AG04449 (cell line): ENCODE measurements at regions not wholly inside any gene's neighbourhood (a gene's known extent, or its start where the extent isn't known, plus 50 kb on each side); places are given as distances from the start of the nearest gene placed in this dataset.
"Not testable (repeated sequence)": the region's sequence is repeated elsewhere in the genome, so short reads cannot be mapped to it uniquely, and the experiment has no call there.

ENCODE experiments used
- CTCF ChIA-PET: fragments of 350-600 bp; formaldehyde crosslinking; extraction: SDS; loops from one replicate; lab custom pipeline; 2021; ENCODE audit warnings: antibody characterized with exemption; lab: Yijun Ruan, JAX
- POLR2A ChIA-PET: fragments of 400-600, 350-600 bp; formaldehyde crosslinking; extraction: SDS; loops from one replicate; lab custom pipeline; 2020; ENCODE audit warnings: antibody characterized with exemption, inconsistent platforms; lab: Yijun Ruan, JAX
- DNase-seq: peaks from one replicate; pipeline ENCODE4 v3.0.0-alpha.2; 2010; ENCODE audit warnings: low read depth, low spot score
- H3K4me3 ChIP-seq: 2 replicates; pipeline ENCODE4 v1.5.1; 2011; ENCODE audit warnings: low read depth, mild to moderate bottlenecking, control low read depth, low read length
- TF ChIP-seq, protein P1 (sequence below): IDR thresholded peaks from one replicate; pipeline ENCODE4 v1.5.1; 2011; ENCODE audit warnings: mild to moderate bottlenecking, moderate library complexity, low read length, control low read depth, inconsistent platforms; ENCODE audit not compliant: insufficient read depth; ENCODE audit errors: missing control alignments

DNA sequence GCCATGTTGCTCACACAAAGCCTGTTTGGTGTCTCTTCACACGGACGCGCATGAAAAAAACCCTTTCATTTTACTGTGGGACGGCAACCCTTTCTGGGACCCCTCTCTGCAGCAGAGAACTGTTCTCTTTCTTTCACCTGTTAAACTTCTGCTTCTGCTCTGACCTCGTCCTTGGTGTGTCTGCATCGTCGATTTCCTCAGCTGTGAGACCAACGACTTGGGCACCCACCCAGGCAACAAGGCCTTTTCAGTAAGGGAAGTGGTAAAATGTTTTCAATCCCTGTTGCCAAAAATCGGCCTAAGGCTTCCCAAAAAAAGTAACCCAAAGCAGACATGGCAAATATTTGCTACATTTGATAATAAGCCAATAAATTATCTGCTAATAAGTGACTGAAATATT is 515.3 kb downstream of the IRS2 start:
- no peak for DNase-seq
- no peak overlapping the region for H3K4me3 ChIP-seq
- ChIA-PET CTCF (interaction anchor here (1.4 kb wide), 1 partner anchor 25 kb away, joined by 3 read pairs; no protein-coding TSS in a partner anchor), POLR2A (no interaction called here)
- TF ChIP-seq, protein P1, sequence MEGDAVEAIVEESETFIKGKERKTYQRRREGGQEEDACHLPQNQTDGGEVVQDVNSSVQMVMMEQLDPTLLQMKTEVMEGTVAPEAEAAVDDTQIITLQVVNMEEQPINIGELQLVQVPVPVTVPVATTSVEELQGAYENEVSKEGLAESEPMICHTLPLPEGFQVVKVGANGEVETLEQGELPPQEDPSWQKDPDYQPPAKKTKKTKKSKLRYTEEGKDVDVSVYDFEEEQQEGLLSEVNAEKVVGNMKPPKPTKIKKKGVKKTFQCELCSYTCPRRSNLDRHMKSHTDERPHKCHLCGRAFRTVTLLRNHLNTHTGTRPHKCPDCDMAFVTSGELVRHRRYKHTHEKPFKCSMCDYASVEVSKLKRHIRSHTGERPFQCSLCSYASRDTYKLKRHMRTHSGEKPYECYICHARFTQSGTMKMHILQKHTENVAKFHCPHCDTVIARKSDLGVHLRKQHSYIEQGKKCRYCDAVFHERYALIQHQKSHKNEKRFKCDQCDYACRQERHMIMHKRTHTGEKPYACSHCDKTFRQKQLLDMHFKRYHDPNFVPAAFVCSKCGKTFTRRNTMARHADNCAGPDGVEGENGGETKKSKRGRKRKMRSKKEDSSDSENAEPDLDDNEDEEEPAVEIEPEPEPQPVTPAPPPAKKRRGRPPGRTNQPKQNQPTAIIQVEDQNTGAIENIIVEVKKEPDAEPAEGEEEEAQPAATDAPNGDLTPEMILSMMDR: no peak

DNA sequence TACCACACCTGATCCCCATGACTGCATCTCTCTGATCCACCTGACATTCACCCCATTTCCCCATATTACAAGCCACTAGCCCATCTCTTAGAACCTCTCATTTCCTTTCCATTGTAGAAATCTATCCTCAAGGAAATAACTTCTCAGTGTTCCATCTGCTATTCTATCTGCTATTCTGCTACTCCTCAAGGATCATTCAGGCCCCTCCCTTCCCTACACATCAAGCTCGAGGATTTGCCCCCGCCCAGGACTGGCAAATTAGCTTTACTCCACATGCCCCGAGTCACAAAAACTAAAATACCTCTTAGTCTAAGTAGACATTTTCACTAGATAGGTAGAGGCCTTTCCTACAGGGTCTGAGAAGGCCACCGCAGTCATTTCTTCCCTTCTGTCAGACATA is 517.0 kb downstream of the IRS2 start:
- H3K4me3 ChIP-seq: not testable (repeated sequence)

DNA sequence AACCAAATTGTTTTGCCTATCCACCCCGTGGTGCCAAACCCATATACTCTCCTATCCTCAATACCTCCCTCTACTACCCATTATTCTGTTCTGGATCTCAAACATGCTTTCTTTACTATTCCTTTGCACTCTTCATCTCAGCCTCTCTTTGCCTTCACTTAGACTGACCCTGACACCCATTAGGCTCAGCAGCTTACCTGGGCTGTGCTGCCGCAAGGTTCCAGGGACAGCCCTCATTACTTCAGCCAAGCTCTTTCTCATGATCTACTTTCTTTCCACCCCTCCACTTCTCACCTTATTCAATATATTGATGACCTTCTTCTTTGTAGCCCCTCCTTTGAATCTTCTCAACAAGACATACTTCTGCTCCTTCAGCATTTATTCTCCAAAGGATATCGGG is 517.9 kb downstream of the IRS2 start:
- CTCF ChIA-PET, POLR2A ChIA-PET, DNase-seq, H3K4me3 ChIP-seq: not testable (repeated sequence)

More for the DNA sequence above, 517.0 kb downstream of the IRS2 start:
- DNase-seq, POLR2A ChIA-PET, CTCF ChIA-PET: not testable (repeated sequence)

DNA sequence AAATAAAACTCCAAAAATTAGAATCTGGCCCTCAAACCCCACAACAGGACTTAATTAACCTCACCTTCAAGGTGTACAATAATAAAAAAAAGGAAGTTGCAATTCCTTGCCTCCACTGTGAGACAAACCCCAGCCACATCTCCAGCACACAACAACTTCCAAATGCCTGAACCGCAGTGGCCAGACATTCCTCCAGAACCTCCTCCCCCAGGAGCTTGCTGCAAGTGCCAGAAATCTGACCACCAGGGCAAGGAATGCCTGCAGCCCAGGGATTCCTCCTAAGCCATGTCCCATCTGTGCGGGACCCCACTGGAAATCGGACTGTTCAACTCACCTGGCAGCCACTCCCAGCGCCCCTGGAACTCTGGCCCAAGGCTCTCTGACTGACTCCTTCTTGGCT is 519.0 kb downstream of the IRS2 start:
- H3K4me3 ChIP-seq, POLR2A ChIA-PET, DNase-seq, CTCF ChIA-PET: not testable (repeated sequence)

DNA sequence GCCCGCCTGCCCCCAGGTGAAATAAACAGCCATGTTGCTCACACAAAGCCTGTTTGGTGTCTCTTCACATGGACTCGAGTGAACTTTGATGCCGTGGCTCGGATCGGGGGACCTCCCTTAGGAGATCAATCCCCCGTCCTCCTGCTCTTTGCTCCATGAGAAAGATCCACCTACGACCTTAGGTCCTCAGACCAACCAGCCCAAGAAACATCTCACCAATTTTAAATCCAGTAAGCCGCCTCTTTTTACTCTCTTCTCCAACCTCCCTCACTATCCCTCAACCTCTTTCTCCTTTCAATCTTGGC is 521.0 kb downstream of the IRS2 start:
- DNase-seq, CTCF ChIA-PET, POLR2A ChIA-PET, H3K4me3 ChIP-seq: not testable (repeated sequence)

DNA sequence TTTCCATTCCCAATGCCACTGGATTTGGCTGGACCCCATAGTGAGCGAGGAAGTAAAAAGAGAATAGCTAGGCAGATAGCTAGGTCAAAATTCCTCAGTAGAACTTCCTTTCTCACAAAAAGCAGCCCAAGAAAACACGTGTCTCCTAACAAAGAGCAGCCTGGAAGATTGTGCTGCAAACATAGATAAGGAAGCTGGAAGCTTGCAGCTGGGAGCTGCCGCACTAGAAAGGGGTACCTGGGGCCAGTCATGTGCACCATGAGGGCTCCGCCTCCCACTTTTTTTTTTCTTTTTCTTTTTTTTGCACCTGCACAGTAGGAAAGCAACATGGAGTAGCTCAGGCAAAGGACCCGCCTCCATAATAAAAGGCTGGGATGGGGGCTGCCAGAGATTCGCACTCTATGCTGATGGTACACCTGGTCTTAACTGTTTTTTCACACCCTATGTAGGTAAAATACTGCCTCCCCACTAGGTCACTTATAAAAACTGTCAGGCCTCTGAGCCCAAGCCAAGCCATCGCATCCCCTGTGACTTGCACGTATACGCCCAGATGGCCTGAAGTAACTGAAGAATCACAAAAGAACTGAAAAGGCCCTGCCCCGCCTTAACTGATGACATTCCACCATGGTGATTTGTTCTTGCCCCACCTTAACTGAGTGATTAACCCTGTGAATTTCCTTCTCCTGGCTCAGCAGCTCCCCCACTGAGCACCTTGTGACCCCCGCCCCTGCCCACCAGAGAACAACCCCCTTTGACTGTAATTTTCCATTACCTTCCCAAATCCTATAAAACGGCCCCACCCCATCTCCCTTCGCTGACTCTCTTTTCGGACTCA is 521.6 kb downstream of the IRS2 start:
- POLR2A ChIA-PET: not testable (repeated sequence)

DNA sequence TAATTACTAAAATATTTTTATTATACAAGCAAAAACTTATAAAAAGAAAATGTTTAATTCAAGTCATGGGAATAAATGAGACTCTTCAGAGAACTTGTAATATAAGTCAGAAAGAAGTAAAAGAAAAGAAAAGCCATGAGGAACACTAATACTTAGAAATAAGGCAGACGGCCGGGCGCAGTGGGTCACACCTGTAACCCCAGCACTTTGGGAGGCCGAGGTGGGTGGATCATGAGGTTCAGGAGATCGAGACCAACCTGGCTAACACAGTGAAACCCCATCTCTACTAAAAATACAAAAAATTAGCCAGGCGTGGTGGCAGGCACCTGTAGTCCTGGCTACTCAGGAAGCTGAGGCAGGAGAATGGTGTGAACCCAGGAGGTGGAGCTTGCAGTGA is 528.6 kb downstream of the IRS2 start:
- CTCF ChIA-PET: interaction anchor here (2.6 kb wide), 1 partner anchor 15 kb away, joined by 5 read pairs; no protein-coding TSS in a partner anchor
- DNase-seq, POLR2A ChIA-PET, H3K4me3 ChIP-seq: not testable (repeated sequence)

More for the DNA sequence above, 521.6 kb downstream of the IRS2 start:
- not testable (repeated sequence) for DNase-seq, H3K4me3 ChIP-seq
- CTCF ChIA-PET: interaction anchor here (1.0 kb wide), 1 partner anchor 8 kb away, joined by 4 read pairs; no protein-coding TSS in a partner anchor
